Vagina (tissue), 2 donors: ENCODE measurements at regions not wholly inside any gene's neighbourhood (a gene's known extent, or its start where the extent isn't known, plus 50 kb on each side); places are given as distances from the start of the nearest gene placed in this dataset.
"Not testable (repeated sequence)": the region's sequence is repeated elsewhere in the genome, so short reads cannot be mapped to it uniquely, and the experiment has no call there.

Source experiments
- DNase-seq, 2 donors: peaks; one replicate each; pipeline ENCODE4 v3.0.0-alpha.2; 2017; ENCODE audit errors: extremely low spot score in 2 of 2
- H3K27ac ChIP-seq: fragments of 200-600 bp; sonication (generic); one replicate; pipeline ENCODE4 v1.5.1; 2019
- H3K27me3 ChIP-seq: fragments of 200-600 bp; sonication (generic); one replicate; pipeline ENCODE4 v1.5.1; 2019
- H3K36me3 ChIP-seq, 2 donors: fragments of 200-600 bp; sonication (generic); one replicate each; pipeline ENCODE4 v1.5.1; 2017 to 2019
- H3K4me1 ChIP-seq: fragments of 200-600 bp; sonication (generic); one replicate; pipeline ENCODE4 v1.5.1; 2019
- H3K4me3 ChIP-seq, 2 donors: fragments of 200-600 bp; sonication (generic); 1 replicate in 1 of 2; 2 replicates in 1 of 2; pipeline ENCODE4 v1.5.1; 2016 to 2019
- H3K9me3 ChIP-seq: fragments of 200-600 bp; sonication (generic); one replicate; pipeline ENCODE4 v1.5.1; 2019
- POLR2A ChIP-seq, 2 donors: fragments of 450-650 bp; IDR thresholded peaks; one replicate each; pipeline ENCODE4 v1.6.1; 2017; ENCODE audit warnings: antibody characterized with exemption in 2 of 2, mild to moderate bottlenecking in 2 of 2, moderate library complexity in 2 of 2
- POLR2AphosphoS5 ChIP-seq, 2 donors: sonication (generic); formaldehyde crosslinking; IDR thresholded peaks; one replicate each; pipeline ENCODE4 v1.9.0; 2017; ENCODE audit warnings: antibody characterized with exemption in 2 of 2, mild to moderate bottlenecking in 2 of 2, low read depth in 1 of 2; ENCODE audit not compliant: insufficient read depth in 1 of 2
- intact Hi-C: fragments of 100-400 bp; cut with DNase I; formaldehyde crosslinking; loops from one replicate; pipeline ENCODE4 v1.15.1; 2023
- TF ChIP-seq, protein P1 (sequence below), 3 experiments: fragments of 450-650 bp in 2 of 3; fragments of 200-600 bp in 1 of 3; sonication (generic) in 1 of 3; IDR thresholded peaks; one replicate each; pipeline ENCODE4 v1.5.1; 2017 to 2019; ENCODE audit warnings: antibody characterized with exemption in 3 of 3, mild to moderate bottlenecking in 2 of 3, moderate library complexity in 2 of 3

DNA sequence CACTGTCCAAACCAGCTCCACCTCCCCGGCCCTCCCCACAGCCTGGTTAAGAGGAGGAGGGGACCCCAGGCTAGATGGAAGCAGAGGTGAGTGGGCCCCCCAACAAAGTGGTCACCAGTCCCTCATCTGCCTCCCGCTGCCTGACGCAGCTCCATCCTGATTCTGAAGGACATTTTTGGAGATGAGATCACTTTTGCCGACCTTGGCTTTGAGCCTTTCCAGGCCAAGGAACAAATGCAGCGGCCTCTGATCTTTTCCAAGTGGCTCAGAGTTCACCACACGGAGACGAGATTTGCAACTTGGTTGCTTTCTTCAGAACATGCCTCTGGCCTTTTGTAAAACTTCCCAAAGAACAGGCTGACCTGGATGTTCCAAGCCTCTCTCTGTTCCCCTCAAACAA lies 223.1 kb downstream of the NPHP4 start:
- Histone ChIP-seq H3K27me3 (no peaks in the 10 kb centered on the region), H3K4me1 (peaks cover 47% of the 10 kb centered on the region), H3K27ac (peak overlapping the region; percentile 77), H3K4me3 (no peak overlapping the region), H3K36me3 (no peaks in the 10 kb centered on the region), H3K9me3 (no peaks in the 10 kb centered on the region)
- DNase-seq, result no peak
- TF ChIP-seq POLR2A (IDR thresholded peaks at IDR 0.05) (no peak), POLR2AphosphoS5 (IDR thresholded peaks at IDR 0.05; ENCODE audit: insufficient read depth in 1 of 2, low read depth in 1 of 2) (no peak)
- TF ChIP-seq, protein P1, sequence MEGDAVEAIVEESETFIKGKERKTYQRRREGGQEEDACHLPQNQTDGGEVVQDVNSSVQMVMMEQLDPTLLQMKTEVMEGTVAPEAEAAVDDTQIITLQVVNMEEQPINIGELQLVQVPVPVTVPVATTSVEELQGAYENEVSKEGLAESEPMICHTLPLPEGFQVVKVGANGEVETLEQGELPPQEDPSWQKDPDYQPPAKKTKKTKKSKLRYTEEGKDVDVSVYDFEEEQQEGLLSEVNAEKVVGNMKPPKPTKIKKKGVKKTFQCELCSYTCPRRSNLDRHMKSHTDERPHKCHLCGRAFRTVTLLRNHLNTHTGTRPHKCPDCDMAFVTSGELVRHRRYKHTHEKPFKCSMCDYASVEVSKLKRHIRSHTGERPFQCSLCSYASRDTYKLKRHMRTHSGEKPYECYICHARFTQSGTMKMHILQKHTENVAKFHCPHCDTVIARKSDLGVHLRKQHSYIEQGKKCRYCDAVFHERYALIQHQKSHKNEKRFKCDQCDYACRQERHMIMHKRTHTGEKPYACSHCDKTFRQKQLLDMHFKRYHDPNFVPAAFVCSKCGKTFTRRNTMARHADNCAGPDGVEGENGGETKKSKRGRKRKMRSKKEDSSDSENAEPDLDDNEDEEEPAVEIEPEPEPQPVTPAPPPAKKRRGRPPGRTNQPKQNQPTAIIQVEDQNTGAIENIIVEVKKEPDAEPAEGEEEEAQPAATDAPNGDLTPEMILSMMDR (IDR thresholded peaks at IDR 0.05), result no peak
- intact Hi-C loops, result no loop called here

DNA sequence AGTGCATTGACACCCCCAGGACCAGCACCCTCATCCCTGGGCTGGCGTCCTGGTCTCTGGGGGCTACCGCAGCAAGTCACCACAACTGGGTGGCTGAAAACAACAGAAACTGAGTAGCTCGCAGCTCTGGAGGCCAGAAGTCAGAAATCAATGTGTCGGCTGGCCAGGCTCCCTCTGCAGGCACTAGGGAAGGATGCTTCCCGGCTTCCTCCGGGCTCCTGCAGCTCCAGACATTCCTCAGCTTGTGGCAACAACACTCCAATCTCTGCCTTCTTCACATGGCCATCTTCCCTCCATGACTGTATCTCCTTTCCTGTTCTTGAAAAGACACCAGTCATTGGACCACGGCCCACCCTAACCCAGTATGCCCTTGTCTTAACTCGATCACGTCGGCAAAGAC lies 224.2 kb downstream of the NPHP4 start:
- TF ChIP-seq POLR2A (IDR thresholded peaks at IDR 0.05), result no peak
- TF ChIP-seq, protein P1 (IDR thresholded peaks at IDR 0.05), result no peak
- no peak for TF ChIP-seq POLR2AphosphoS5 (IDR thresholded peaks at IDR 0.05; ENCODE audit: insufficient read depth in 1 of 2, low read depth in 1 of 2)
- peaks cover 47% of the 10 kb centered on the region for H3K4me1 ChIP-seq
- no peak overlapping the region for H3K4me3 ChIP-seq
- H3K9me3 ChIP-seq, result no peaks in the 10 kb centered on the region
- intact Hi-C loops, result no loop called here
- no peak overlapping the region for H3K27ac ChIP-seq
- no peak for DNase-seq
- H3K27me3 ChIP-seq, result no peaks in the 10 kb centered on the region
- no peaks in the 10 kb centered on the region for H3K36me3 ChIP-seq

GRCh38 chr1:5766996-5767395 lies 225.2 kb downstream of the NPHP4 start:
- H3K4me3 ChIP-seq, H3K9me3 ChIP-seq, H3K27me3 ChIP-seq, H3K27ac ChIP-seq, intact Hi-C loops, H3K36me3 ChIP-seq, DNase-seq: not testable (repeated sequence)
- peaks cover 45% of the 10 kb centered on the region for H3K4me1 ChIP-seq

DNA sequence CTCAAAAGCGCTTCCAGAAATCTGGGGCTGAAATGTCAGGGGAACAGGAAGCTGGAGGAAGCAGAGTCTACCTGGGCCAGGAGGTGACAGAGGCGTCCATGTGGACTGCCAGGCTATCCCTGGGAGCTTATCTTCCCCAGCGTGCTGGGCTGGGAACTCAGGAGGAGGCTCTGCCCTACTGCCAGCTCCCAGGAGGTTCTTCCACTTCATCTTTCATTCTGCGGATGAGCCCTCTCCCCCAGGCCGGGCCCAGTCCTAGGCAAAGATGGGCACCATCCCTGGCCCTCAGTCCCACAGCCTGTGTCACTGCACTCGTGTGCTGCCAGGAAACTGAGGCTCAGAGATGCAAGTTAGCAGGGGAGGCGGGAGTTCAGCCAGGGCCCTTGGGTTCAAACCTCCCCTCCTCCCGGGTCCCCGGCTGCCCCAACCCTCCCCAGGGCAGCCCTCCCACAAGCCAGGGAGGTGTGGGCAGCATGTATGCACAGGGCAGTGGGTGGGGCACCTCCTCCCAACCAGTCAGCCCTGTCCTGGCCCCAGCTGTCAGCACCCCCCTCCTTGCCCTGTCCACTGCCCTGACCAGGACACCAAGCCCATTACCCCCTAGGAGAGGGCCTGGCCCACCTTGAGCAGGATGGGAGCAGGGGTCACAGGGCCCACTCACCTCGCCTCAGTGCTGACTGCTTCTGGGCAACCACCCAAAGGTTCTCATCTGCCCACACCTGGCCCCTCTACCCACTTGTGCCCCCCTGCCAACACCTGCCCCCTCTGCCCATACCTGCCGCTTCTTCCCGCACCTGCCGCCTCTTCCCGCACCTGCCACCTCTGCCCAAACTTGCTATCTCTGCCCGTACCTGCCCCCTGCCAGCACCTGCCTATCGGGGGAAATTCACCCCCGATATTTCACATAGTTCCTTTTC lies 226.0 kb downstream of the NPHP4 start:
- no peak for DNase-seq
- Histone ChIP-seq H3K4me3 (no peak overlapping the region), H3K4me1 (peaks cover 39% of the 10 kb centered on the region), H3K27me3 (no peaks in the 10 kb centered on the region), H3K36me3 (no peaks in the 10 kb centered on the region), H3K27ac (no peak overlapping the region), H3K9me3 (no peaks in the 10 kb centered on the region)
- TF ChIP-seq POLR2A (IDR thresholded peaks at IDR 0.05) (no peak), POLR2AphosphoS5 (IDR thresholded peaks at IDR 0.05; ENCODE audit: insufficient read depth in 1 of 2, low read depth in 1 of 2) (no peak)
- TF ChIP-seq, protein P1 (IDR thresholded peaks at IDR 0.05), result no peak
- intact Hi-C loops, result no loop called here

- no peaks in the 10 kb centered on the region for H3K27me3 ChIP-seq
- no peak overlapping the region for H3K27ac ChIP-seq
- no peak for DNase-seq
- no peak overlapping the region for H3K4me3 ChIP-seq
- no peaks in the 10 kb centered on the region for H3K36me3 ChIP-seq
- no peaks in the 10 kb centered on the region for H3K9me3 ChIP-seq
- intact Hi-C loops, result no loop called here
- H3K4me1 ChIP-seq, result peaks cover 32% of the 10 kb centered on the region
- no peak for TF ChIP-seq POLR2AphosphoS5 (IDR thresholded peaks at IDR 0.05; ENCODE audit: insufficient read depth in 1 of 2, low read depth in 1 of 2)
- TF ChIP-seq, protein P1 (IDR thresholded peaks at IDR 0.05), result no peak
- no peak for TF ChIP-seq POLR2A (IDR thresholded peaks at IDR 0.05)
These were observed 226.7 kb downstream of the NPHP4 start for GRCh38 chr1:5765483-5765882.
